NT2/D1 (cell line): ENCODE measurements at regions not wholly inside any gene's neighbourhood (a gene's known extent, or its start where the extent isn't known, plus 50 kb on each side); places are given as distances from the start of the nearest gene placed in this dataset.

ENCODE experiments used
- YY1 ChIP-seq: IDR thresholded peaks from 2 replicates; pipeline ENCODE4 v1.6.1; 2011; ENCODE audit not compliant: insufficient read length, insufficient read depth
- ZNF274 ChIP-seq: IDR thresholded peaks from 2 replicates; pipeline ENCODE4 v1.6.1; 2011; ENCODE audit warnings: mild to moderate bottlenecking, low read depth, low read length

DNA sequence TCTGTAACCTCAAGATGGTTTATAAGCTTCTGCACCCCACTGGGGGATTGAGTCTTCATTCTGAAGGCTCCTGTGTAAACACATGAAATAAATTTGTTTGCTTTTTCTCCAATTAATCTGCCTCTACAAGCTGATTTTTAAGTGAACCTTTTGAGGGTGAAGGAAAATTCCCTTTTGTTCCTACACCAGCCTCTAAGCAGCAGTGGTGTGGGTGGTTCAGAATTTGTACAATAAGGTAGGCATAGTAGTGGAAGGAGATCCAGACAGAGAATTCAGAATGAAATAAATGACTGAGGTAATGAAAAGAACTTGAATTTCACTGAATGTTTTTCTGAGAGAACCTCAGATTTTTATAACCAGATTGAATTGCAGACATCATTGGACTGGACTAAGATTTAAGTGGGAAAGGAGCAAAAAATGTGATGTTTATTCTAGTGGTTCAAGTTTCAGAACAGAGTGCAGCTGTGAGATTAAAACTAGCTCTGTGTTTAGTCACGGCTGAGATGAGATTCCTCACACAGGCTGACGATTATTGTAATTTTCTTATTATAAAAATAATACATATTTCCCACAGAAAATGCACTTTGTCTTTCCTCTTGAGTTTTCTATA is 1162.2 kb downstream of the TYW1 start:
- no peak for TF ChIP-seq YY1
- TF ChIP-seq ZNF274: no peak
